ENCODE measurements at regions not wholly inside any gene's neighbourhood (a gene's known extent, or its start where the extent isn't known, plus 50 kb on each side); places are given as distances from the start of the nearest gene placed in this dataset.

DNA sequence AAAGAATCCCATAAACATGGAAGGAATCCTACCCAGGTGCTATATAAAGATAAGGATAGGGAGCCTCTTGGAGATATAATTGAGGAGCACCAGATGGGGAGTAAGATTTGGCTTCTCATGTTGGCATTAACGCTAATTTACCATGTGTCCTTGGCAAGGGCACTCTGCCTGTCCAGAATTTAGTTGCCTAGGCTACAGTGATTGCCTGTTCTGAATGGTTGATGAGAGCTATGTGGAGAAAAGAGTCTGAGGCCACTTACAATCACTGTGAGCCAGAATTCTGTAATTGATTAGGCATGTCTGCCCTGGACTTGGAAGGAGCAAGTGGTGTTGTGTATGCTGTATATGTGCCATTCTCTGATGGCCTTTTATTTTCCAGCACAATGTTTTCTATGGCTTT is 1101.2 kb upstream of the RBFOX1 start:
- no peak for DNase-seq (ENCODE audit: low read depth in 1 of 2, low spot score in 1 of 2)

DNA sequence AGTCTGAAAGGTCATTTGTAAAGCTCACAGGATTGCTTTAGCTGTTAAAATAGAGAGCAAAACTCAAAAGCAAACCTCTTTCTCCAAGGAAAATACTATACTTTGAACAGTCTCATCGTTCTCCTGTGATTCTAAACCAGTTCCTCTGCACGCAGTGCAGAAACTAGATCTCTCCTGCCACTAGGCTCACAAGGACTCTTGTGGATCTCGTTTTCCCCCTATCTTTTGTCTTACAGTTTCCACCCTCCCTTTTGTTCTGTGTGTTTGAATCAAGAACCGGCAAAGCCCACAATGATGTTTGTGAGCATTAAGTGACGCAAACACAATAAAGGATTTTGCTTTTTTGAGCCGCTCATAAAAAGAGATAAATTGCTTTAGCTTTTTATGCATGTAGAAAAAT is 1103.5 kb upstream of the RBFOX1 start:
- DNase-seq (ENCODE audit: low read depth in 1 of 2, low spot score in 1 of 2), result no peak

DNA sequence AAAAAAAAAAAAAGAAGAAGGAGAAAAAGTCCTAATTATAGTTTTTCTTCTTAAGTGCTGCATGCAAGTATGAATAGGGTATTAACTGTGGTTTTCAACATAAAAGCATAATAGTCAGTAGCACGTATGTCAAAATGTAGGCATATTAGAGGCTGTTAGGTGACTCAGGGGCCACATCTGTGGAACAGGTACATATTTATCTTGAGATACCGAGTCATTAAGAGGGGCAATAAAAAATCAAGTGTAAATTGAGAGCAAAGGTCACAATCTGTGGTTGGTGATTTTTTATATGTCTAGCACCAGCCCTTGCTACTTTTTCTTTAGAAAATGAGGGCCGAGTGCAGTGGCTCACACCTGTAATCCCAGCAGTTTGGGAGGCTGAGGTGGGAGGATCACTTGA is 1113.8 kb upstream of the RBFOX1 start:
- no peak for DNase-seq (ENCODE audit: low read depth in 1 of 2, low spot score in 1 of 2)

DNA sequence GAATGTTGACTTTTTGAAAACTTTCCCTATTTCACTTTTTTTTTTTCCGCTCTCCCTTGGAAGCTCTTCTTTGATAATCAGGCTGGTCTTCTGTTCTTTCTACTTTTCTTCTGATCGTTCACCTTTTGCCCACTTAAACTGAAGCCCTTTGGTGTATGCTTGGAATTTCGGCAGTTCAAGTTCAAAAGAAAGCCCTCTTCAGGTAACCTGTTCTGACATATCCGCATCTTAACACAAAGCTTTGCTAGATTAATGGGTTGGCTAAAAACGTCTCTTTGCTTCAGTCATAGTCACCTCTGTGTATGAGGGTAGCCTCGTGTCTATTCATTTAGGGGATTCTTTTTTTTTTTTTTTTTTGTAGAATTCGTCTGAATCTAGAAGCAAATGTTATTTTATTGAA is 1115.8 kb upstream of the RBFOX1 start:
- DNase-seq (ENCODE audit: low read depth in 1 of 2, low spot score in 1 of 2), result no peak

DNA sequence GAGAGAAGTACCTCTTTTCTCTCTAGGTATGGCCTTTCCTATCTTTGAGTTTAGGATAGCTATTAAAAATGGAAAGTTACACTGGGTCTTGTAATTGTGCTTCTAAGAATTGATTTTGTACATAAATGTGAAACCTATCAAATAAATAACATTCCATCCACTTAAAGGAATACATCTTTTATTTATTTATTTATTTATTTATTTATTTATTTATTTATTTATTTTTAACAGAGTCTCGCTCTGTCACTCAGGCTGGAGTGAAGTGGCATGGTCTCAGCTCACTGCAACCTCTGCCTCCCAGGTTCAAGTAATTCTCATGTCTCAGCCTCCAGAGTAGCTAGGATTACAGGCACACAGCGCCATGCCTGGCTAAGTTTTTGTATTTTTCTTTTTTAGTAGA is 1114.0 kb upstream of the EEF2KMT start:
- no peak for DNase-seq (ENCODE audit: low read depth in 1 of 2, low spot score in 1 of 2)

DNA sequence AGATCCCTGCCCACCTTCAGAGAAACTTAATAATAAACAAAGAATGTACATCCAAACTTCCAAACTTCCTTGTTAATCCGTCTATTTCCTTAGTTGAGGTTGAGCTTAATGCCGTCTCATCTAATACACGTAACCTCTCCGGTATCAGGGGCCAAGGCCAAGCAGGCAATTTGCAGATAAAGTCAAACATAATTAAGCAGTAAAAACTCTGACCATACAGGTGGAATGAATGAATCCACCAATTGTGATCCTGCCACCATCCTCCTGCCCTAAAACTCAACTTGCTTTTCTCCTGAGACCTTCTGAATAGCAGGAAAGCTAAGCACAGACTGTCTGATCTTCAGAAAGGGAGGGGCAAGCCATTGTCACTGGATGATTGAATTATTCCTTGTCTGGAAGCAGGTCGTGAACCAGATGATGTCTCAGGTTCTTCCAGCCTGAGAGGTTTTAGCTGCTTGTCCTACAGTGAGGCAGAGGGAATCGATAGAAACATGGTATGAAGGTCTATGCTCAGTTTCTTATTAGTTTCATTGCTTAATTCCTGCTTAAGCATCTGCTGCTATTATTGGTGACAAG is 1111.8 kb upstream of the EEF2KMT start:
- no peak for DNase-seq (ENCODE audit: low read depth in 1 of 2, low spot score in 1 of 2)

DNA sequence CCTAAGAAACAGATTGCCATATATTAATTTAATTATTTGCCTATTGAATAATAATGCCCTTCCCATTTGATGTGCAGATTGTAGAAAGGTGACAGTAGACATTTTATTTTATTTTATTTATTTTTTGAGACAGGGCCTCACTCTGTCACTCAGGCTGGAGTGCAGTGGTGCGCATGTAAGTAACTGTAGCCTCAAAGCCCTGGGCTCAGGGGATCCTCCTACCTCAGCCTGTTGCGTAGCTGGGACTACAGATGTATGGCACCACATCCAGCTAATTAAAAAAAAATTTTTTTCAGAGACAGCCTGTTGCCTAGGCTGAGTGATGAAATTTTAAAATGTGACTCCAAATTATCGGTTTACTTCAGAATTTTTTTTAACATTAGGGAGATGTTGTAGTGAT is 1110.0 kb upstream of the EEF2KMT start:
- no peak for DNase-seq (ENCODE audit: low read depth in 1 of 2, low spot score in 1 of 2)

DNA sequence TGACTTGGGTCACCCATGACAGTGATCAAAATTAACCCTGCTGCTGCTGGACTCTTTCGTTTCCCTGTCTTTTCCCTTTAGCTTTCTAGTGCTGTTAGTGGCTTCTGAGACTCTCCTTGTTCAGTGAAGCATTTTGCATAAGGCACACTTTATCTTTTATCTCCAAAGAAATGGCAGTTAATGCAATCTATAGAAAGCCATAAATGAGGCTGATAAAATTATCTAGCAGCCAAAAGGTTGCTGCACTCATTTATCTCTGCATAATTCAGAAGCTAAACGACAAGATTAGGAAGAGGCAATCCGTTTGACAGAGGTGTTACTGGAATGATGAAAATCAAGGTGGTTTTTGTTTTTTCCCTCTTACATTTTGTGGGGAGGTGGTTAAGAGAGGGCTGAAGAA is 1109.5 kb upstream of the EEF2KMT start:
- no peak for DNase-seq (ENCODE audit: low read depth in 1 of 2, low spot score in 1 of 2)

DNA sequence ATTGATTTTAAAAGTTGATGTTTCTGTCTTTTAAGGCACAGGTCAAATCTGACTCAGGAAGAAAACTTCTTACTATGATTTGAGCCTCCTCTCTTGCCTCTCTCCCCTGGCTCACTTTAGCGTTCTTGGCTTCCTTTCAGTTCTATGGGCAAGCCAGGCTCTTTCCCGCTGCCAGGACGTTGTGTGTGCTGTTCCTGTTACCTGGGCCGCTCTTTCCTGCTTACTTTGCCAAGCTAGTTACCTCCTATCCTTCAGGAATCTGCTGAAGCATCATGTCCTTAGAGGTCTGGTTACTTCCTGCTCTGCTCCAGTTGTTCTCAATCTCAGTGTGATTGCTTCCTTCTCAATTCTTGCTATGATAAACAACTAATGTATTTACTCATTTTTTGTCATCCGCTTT is 1108.5 kb upstream of the EEF2KMT start:
- no peak for DNase-seq (ENCODE audit: low read depth in 1 of 2, low spot score in 1 of 2)

DNA sequence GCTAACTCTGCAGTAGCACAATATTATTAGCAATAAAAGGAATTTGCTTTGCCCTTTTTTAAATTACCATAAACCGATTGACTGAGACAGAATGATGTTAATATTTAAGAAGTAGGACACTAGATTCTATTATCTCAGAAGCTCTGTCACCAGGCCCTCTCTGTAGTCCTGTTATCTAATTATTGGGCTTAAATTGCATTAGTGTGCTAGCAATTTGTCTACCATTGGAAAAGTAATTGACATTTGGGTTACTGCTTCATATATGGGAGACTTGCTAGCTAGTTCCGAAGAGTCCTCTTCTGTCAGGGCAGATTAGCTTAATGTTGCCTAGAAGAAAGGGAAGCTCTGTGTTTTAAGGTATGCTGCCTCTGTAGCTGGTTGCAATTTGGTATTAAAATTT is 1107.3 kb upstream of the EEF2KMT start:
- DNase-seq (ENCODE audit: low read depth in 1 of 2, low spot score in 1 of 2), result no peak

DNA sequence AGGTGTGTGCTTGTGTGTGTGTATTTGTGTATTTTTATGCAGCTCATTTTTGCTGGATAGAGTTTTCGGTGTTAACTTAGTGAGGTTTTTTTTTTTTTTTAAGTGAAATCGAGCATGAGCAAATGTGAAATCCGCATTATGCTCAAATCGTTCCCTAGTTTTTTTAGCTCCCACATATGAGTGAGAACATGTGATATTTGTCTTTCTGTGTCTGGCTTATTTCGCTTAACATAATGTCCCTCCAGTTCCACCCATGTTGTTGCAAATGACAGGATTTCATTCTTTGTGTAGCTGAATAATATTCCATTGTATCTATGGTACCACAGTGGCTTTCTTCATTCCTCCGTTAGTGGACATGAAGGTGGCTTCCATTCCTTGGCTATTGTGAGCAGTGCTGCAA is 1103.3 kb upstream of the EEF2KMT start:
- no peak for DNase-seq (ENCODE audit: low read depth in 1 of 2, low spot score in 1 of 2)

DNA sequence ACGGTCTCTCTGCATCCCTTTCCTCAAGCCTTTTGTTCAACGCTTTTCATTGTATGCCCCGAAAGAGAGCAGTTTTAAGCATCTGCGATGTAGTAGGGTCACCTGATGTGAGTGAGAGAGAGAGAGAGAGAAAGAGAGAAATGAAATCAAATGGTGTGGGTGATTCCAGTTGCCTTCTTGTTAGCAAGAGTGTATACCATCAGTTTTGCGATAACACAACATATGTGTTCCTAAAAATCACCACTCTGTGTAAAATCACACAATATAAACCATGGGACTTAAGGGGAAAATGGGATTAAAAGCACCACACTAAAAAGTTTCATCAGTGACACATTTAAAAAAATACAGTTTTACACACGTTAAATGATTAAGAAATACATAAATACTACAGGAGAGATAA is 1102.7 kb upstream of the EEF2KMT start:
- DNase-seq (ENCODE audit: low read depth in 1 of 2, low spot score in 1 of 2), result no peak

DNA sequence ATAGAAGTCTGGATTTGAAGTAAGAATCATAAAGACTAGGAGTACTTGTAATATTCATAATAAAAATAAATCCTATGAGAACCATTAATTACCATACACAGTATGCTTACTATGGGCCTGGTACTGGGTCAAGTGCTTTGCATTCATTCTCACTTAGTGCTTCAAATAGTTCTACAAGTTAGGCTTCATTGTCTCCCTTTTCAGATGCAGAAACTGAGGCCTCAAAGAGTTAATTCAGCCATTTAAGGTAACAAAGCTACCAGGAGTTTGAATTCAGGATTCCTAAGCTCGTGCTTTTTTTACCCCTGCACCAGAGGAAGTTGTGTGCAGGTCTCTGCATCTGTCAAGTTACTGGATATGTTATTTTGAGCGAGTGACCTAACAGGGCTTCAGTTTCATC is 1098.4 kb upstream of the EEF2KMT start:
- no peak for DNase-seq (ENCODE audit: low read depth in 1 of 2, low spot score in 1 of 2)

DNA sequence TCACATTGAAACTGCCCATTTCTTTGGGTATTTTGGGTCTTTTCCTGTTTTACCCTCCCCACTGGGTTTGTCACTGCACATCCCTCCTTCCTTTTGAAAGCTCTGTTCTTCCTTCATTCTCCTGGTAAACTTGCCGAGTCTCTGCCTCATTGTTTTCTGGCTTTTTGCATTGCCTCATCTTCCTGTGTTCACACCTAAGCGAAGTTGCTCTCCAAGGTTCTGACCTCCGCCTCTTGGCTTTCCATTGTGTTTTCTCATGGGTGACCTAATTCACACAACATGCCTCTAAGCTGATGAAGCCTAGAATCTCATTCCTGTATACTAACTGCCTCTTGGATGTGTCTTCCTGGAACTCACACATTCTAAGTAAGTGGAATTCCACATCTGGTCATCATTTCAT is 1096.1 kb upstream of the EEF2KMT start:
- DNase-seq (ENCODE audit: low read depth in 1 of 2, low spot score in 1 of 2), result no peak

DNA sequence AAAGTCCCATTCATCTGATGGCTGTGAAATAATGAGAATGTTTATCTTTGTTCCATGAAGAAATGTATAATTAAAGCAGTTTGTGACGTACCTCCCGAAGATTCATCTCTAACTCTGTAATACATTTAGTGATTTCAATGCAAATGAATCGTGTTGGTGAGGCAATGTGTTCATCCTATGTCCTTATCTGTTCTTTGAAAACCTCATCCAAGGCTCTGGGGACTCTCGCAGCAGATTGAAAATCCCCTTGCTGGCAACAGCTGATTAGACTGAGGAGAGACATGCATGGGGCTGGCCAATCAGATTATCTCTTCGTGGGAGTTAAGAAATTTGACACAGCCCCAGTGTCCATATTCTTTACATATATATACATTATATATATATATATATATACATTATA is 1095.4 kb upstream of the EEF2KMT start:
- DNase-seq (ENCODE audit: low read depth in 1 of 2, low spot score in 1 of 2), result no peak

DNA sequence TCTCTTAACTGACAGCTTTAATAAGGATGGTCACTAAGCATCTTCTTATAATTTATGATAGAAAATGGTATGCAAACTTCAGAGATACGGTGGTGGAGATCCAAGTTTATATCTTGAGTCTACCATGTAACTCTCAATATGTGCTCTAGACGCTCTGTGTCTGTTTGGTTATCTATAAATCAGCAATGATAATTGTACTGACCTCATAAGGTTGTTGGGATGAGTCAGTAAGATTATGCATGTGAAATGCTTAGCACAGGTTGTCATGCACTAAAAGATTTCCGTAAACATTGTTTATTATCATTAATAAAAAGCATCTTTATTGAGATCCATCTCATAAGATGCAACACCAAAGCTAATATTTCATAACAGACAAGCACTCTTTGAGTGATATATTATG is 1094.9 kb upstream of the EEF2KMT start:
- no peak for DNase-seq (ENCODE audit: low read depth in 1 of 2, low spot score in 1 of 2)

DNA sequence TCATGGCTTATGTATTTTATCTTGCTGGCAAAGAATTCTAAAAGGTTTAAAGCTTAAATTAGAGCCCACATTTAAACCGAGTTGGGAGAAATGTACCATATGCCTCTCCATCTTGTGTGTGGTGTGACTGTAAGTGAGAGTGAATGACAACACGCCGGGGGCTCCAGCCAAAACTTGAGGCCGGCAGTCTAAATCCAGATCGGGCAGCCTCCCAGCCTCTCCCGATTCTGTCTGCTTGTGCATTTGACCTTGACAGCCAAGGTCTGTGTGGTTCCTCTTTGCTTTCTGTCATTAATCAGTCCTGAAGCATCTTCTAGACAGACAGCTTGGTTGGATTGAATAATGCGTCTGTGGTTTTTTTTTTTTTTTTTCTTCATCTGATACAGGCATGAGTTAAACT is 1093.2 kb upstream of the EEF2KMT start:
- DNase-seq (ENCODE audit: low read depth in 1 of 2, low spot score in 1 of 2), result no peak

DNA sequence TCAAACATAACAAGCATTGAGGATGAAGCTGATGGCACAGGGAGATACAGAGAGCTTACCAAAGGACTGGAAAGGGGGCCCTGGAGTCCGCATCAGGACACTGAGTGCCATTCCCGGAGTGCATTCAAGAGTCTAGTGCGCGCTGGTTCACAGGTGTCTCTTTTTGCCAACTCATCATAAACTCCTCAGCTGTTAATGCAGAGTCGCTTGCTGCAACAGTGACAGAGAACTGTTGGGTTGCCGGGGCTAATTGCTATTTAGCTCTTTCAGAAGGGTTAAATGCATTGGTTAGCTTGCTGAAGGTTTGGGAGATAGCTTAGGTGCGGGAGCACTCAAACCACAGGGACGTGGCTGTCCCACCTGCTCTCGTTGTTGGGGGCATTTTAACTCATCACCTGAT is 1091.6 kb upstream of the EEF2KMT start:
- DNase-seq (ENCODE audit: low read depth in 1 of 2, low spot score in 1 of 2), result no peak

DNA sequence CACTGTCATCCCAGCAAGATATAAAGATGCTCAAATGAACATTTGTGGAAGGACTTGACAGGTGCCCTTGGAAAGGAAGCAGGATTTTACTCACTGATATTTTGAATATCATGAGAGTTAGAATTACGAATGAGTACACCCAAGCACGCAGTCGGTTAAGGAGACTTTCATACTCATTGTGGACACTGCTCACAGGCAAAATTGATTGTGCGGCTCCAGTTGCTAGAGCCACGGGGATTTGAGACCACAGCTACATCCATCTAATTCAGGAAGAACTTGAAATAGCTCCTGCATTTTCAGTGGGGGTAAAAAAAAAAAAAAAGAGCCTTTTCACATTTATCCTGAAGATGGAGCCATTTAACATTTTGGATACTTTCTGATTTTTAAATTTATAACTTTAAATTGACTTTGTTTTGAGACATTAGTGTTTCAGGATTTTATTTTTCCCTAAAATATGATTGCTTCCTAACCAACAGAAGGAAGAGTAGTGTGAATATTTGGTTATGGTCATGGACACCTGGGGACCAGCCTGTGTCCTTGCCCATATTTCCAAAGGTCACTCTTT is 1080.1 kb upstream of the EEF2KMT start:
- DNase-seq (ENCODE audit: low read depth in 1 of 2, low spot score in 1 of 2), result no peak

DNA sequence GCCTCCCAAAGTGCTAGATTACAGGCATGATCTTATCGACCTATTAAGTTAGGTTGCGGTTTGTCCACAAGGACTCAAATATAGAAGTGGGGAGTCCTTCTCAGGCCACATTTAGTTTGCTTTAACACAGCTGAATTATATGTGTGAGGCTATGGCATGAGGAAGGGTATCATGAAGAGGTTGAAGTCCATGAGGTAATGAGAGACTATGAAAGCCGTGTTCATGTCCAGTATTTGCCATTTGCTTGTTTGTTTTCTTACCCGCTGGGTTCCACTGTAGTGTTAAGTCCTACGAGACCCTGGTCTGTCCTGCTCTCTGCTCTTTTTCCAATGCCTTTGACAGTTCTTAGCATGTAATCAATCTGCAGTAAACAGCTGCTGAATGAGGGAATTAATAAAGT is 1072.4 kb upstream of the EEF2KMT start:
- DNase-seq (ENCODE audit: low read depth in 1 of 2, low spot score in 1 of 2), result no peak

DNA sequence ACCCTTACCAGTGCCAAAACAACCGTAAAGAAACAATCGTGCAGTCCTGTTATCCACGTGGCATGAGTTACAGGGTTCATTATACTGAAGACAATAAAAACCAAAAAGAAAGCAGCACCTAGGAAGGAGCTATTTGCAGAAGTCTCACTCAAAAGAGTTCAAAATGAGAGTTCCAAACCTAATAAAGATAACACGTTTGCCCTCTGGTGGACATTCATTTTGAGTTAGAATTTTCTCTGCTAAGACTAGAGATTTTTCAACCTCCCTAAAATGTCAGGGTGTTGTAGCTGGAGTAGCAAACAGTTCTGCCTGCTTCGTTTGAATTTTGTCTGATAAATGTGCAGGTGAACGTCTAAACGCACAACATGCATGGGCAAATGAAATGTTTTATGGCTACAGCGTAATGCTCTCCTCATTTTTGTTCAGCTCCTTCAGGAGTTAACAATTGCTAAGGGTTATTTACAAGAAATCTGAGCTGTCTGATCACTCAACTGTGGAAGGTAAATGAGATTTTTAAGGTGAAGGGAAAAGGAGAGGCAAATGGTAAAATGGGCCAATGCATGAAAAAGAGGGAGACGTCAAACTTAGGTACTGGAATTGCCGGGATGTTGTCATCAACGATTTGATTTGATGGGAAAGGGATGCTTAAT is 1067.9 kb upstream of the EEF2KMT start:
- DNase-seq (ENCODE audit: low read depth in 1 of 2, low spot score in 1 of 2), result no peak

DNA sequence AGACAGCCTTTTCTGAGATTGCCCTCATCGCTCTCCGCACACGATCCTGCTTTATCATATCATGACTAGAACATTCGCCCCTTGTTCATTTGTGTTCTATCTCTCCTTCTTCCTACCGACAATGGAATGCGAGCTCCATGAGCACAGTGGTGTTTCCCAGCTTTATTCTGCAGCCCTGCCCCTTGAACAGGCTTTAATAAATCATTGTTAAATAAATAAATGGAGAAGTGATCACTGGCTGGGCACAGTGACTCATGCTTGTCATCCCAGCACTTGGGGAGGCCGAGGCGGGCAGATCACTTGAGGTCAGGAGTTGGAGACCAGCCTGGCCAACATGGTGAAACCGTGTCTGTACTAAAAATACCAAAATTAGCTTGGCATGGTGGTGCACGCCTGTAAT is 1063.3 kb upstream of the EEF2KMT start:
- DNase-seq (ENCODE audit: low read depth in 1 of 2, low spot score in 1 of 2), result no peak

DNA sequence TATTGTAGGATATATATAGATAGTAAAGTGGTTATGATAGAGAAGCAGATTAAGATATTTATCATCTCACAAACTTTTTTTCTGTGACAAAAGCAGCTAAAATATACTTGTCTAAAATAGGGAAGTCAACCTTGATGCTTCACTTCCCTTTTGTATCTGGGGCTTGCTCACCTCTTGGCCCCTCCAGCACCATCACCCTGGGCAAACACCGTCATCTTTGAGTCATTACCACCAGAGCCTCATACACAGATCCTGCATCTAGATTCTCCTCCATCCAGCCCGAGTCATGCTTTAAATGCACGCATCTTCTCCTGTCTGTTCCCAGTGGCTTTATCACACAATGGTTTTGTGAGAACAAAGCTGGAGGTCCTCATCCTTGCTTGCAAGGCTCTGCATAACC is 1062.7 kb upstream of the EEF2KMT start:
- no peak for DNase-seq (ENCODE audit: low read depth in 1 of 2, low spot score in 1 of 2)

Measured in activated CD4-positive, alpha-beta T cell treated with anti-CD3 and anti-CD28 coated beads, Interleukin-2, amount 50 U/mL, for 24 hours (primary cell).